Epithelial cell of esophagus (primary cell): ENCODE measurements at regions not wholly inside any gene's neighbourhood (a gene's known extent, or its start where the extent isn't known, plus 50 kb on each side); places are given as distances from the start of the nearest gene placed in this dataset.
A peak's percentile ranks its signal among the peaks of the same experiment; 100 is the strongest.

Experiments used
- DNase-seq: peaks from one replicate; pipeline ENCODE4 v3.0.0; 2010; ENCODE audit warnings: low read depth
- H3K4me3 ChIP-seq: 2 replicates; pipeline ENCODE4 v1.5.1; 2011; ENCODE audit warnings: mild to moderate bottlenecking, low read length, control low read depth
- TF ChIP-seq, protein P1 (sequence below): IDR thresholded peaks from 2 replicates; pipeline ENCODE4 v1.5.1; 2011; ENCODE audit warnings: low read depth, mild to moderate bottlenecking, low read length, control low read depth, inconsistent platforms; ENCODE audit not compliant: insufficient read depth; ENCODE audit errors: missing control alignments

DNA sequence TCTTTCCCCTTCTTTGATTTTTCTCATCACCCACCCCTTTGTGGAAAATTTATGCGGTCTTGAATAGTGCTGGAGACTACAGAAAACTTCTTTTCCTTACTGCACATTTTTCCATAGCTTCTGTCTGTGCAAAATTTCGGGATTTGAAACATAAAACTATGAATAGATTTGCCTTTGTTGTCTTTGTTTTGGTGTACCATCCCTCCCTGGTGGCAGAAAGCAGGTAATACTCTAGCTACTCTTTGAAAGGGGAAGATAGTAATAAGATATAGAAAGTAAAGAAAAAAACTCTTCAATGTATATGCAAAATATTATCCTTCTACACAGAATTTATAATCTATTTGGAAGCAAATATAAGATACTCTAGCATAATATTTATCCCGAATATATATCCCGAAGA, 79.1 kb upstream of the LMO3 start:
- peak; percentile 37 for DNase-seq
- no peak overlapping the region for H3K4me3 ChIP-seq
- TF ChIP-seq, protein P1, sequence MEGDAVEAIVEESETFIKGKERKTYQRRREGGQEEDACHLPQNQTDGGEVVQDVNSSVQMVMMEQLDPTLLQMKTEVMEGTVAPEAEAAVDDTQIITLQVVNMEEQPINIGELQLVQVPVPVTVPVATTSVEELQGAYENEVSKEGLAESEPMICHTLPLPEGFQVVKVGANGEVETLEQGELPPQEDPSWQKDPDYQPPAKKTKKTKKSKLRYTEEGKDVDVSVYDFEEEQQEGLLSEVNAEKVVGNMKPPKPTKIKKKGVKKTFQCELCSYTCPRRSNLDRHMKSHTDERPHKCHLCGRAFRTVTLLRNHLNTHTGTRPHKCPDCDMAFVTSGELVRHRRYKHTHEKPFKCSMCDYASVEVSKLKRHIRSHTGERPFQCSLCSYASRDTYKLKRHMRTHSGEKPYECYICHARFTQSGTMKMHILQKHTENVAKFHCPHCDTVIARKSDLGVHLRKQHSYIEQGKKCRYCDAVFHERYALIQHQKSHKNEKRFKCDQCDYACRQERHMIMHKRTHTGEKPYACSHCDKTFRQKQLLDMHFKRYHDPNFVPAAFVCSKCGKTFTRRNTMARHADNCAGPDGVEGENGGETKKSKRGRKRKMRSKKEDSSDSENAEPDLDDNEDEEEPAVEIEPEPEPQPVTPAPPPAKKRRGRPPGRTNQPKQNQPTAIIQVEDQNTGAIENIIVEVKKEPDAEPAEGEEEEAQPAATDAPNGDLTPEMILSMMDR, result peak; percentile 67

DNA sequence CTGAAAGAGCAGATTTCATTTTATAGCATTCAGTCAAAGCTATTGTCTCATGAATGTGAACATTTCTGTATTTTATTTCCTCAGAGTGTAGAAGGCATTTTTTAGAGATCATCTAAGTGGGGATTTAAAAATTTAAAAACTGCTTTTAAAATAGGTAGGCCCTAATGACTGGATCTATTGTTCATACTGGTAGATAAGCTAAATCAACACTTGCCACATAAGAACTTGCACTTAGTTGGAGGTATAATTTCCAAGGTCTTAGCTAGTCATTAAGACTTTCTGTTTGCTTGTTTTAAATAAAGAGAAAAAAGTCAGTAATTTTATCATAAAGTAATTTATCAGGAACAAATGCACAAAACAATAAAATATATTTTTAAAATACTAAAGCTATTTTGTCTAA, 75.2 kb upstream of the LMO3 start:
- DNase-seq, result no peak
- TF ChIP-seq, protein P1, result no peak
- H3K4me3 ChIP-seq, result no peak overlapping the region

DNA sequence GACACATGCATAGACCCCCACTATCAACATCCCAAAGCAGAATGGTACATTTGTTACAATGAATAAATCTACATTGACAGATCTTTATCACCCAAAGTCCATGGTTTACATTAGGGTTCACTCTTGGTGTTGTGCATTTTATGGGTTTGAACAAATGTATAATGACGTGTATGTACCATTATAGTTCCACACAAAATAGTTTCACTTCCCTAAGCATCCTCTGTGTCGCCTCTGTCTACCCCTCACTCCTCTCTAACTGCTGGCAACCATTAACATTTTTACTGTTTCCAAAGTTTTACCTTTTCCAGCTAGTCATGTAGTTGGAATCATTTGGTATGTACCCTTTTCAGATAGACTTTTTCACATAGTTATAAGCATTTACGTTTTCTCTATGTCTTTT, 69.5 kb upstream of the LMO3 start:
- TF ChIP-seq, protein P1, result no peak
- DNase-seq, result no peak
- no peak overlapping the region for H3K4me3 ChIP-seq

DNA sequence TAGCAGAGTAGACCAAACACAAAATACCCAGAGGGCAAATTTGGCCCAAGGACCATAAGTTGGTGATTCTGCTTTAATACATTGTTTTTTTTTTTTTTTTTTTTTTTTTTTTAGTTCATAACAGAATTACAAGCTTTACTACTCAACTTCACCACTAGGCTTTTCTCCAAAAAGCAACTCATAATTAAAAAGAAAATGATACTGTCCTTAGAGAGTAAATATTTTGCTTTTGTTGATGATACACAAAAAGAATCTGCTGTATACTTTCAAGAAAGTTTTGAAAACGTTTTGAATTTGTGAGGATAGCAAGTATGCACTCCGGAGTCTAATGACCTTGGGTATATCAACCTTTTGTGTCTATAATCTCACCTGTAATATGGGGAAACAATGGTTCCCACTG, 68.9 kb upstream of the LMO3 start:
- TF ChIP-seq, protein P1, result no peak
- H3K4me3 ChIP-seq, result no peak overlapping the region
- no peak for DNase-seq

DNA sequence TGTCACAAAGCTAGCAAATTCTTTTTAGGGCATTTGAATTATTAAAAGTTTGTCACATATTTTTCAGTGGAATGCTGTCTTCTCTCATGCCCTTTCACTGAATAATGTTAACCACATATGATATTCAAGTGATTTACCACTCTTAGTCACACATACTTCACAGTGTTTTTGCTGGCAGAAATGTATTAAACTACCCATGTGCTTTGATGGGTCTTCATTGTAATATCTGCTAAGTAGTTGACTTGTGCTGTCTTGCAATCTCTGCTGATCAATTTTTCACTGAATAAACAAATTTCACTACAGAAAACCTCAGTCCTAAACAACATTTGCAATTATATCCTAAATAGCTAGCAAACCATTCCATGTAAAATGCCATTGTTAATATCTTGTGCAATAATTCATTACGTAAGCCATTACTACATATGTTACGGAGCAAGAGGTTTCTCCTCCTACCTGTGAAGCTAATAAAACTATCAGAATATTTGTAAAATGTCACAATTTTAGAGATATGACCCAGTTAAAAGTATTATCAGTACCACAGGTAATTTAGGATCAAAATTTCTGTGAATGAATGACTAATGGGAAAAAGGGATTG, 64.6 kb upstream of the LMO3 start:
- DNase-seq, result peak; percentile 54
- H3K4me3 ChIP-seq, result no peak overlapping the region
- TF ChIP-seq, protein P1, result no peak

DNA sequence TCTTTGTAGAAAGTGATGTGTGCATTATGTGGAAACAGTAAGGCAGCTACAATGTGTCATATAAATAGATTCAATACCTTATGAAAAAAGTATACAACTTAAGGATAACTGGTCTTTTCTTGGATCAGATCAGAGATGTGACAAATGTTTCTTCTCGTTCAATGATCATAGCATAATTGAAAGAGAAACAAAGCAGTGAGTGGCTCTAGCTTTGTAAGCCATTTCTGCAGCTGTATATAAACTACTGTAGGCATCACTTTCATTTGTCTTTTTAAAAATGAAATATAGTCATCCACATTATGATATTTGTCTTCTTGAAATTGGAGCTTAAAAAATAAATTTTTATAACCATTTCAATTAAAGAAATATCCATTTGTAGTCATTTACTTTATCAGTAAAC, 63.8 kb upstream of the LMO3 start:
- no peak overlapping the region for H3K4me3 ChIP-seq
- TF ChIP-seq, protein P1, result no peak
- DNase-seq, result no peak

DNA sequence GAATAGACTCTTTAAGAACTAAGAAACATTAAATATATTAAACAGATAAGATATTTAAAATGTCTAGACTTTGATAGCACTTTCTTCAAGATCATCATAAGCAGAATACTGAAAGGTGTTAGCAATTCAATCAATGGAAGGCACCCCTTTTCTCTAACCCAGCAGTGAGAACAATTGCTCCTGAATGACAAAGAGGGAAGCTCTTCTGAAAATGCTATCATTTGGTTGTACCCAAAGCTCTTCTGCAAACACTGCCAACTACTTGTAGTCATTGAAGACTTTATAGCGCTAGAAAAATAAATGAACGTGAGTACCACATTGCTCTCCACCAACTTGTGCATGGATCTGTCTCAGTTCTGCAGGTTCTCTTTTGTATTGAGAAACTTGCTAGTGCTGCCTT, 62.2 kb upstream of the LMO3 start:
- no peak for DNase-seq
- H3K4me3 ChIP-seq, result no peak overlapping the region
- TF ChIP-seq, protein P1, result no peak
